ENCODE measurements at regions not wholly inside any gene's neighbourhood (a gene's known extent, or its start where the extent isn't known, plus 50 kb on each side); places are given as distances from the start of the nearest gene placed in this dataset.

- TF ChIP-seq TCF12 (IDR thresholded peaks at IDR 0.05; ENCODE audit: low read depth), result no peak
- TF ChIP-seq NFIC (IDR thresholded peaks at IDR 0.05), result no peak
- TF ChIP-seq REST (IDR thresholded peaks at IDR 0.05; ENCODE audit: low read depth), result no peak
- TF ChIP-seq USF1 (IDR thresholded peaks at IDR 0.05), result no peak
- no peak for TF ChIP-seq RAD21 (IDR thresholded peaks at IDR 0.05; ENCODE audit: low read depth)
- no peak for TF ChIP-seq YY1 (IDR thresholded peaks at IDR 0.05; ENCODE audit: low read depth)
- TF ChIP-seq CREB1 (IDR thresholded peaks at IDR 0.05; ENCODE audit: low read depth), result no peak
- TF ChIP-seq ZBTB7A (IDR thresholded peaks at IDR 0.05; ENCODE audit: low read depth), result no peak
- TF ChIP-seq TEAD4 (IDR thresholded peaks at IDR 0.05), result no peak
- no peak for TF ChIP-seq CEBPB (IDR thresholded peaks at IDR 0.05)
- no peak for TF ChIP-seq MAX (IDR thresholded peaks at IDR 0.05)
- no peak for TF ChIP-seq FOXM1 (IDR thresholded peaks at IDR 0.05; ENCODE audit: borderline replicate concordance, low read depth)
- TF ChIP-seq TAF1 (IDR thresholded peaks at IDR 0.05; ENCODE audit: low read depth), result no peak
- TF ChIP-seq EP300 (IDR thresholded peaks at IDR 0.05; ENCODE audit: borderline replicate concordance), result no peak
- TF ChIP-seq EGR1 (IDR thresholded peaks at IDR 0.05), result no peak
Observed at GRCh38 chr11:11722861-11723260, 101.1 kb upstream of the GALNT18 start.

- TF ChIP-seq EP300 (IDR thresholded peaks at IDR 0.05; ENCODE audit: borderline replicate concordance) (no peak), REST (IDR thresholded peaks at IDR 0.05; ENCODE audit: low read depth) (no peak), TAF1 (IDR thresholded peaks at IDR 0.05; ENCODE audit: low read depth) (no peak), TEAD4 (IDR thresholded peaks at IDR 0.05) (no peak), MAX (IDR thresholded peaks at IDR 0.05) (no peak), RAD21 (IDR thresholded peaks at IDR 0.05; ENCODE audit: low read depth) (no peak), NFIC (IDR thresholded peaks at IDR 0.05) (no peak), TCF12 (IDR thresholded peaks at IDR 0.05; ENCODE audit: low read depth) (no peak), ZBTB7A (IDR thresholded peaks at IDR 0.05; ENCODE audit: low read depth) (no peak), FOXM1 (IDR thresholded peaks at IDR 0.05; ENCODE audit: borderline replicate concordance, low read depth) (no peak), USF1 (IDR thresholded peaks at IDR 0.05) (no peak), CEBPB (IDR thresholded peaks at IDR 0.05) (no peak), EGR1 (IDR thresholded peaks at IDR 0.05) (no peak), YY1 (IDR thresholded peaks at IDR 0.05; ENCODE audit: low read depth) (no peak)
Observed at GRCh38 chr11:11722246-11722645, 100.4 kb upstream of the GALNT18 start.

GRCh38 chr11:11718511-11718910 lies 96.7 kb upstream of the GALNT18 start:
- TF ChIP-seq NFIC (IDR thresholded peaks at IDR 0.05) (no peak), MAX (IDR thresholded peaks at IDR 0.05) (no peak), USF1 (IDR thresholded peaks at IDR 0.05) (no peak), TCF12 (IDR thresholded peaks at IDR 0.05; ENCODE audit: low read depth) (no peak), YY1 (IDR thresholded peaks at IDR 0.05; ENCODE audit: low read depth) (no peak), REST (IDR thresholded peaks at IDR 0.05; ENCODE audit: low read depth) (no peak)

- TF ChIP-seq NFIC (IDR thresholded peaks at IDR 0.05), result no peak
- no peak for TF ChIP-seq RAD21 (IDR thresholded peaks at IDR 0.05; ENCODE audit: low read depth)
- TF ChIP-seq REST (IDR thresholded peaks at IDR 0.05; ENCODE audit: low read depth), result no peak
- TF ChIP-seq TCF12 (IDR thresholded peaks at IDR 0.05; ENCODE audit: low read depth), result no peak
- TF ChIP-seq TAF1 (IDR thresholded peaks at IDR 0.05; ENCODE audit: low read depth), result no peak
- TF ChIP-seq MAX (IDR thresholded peaks at IDR 0.05), result no peak
- no peak for TF ChIP-seq CREB1 (IDR thresholded peaks at IDR 0.05; ENCODE audit: low read depth)
- TF ChIP-seq EGR1 (IDR thresholded peaks at IDR 0.05), result no peak
Observed at GRCh38 chr11:11717064-11717725, 95.4 kb upstream of the GALNT18 start.

Measured in Ishikawa (cell line).